Caco-2 (cell line): ENCODE measurements at regions not wholly inside any gene's neighbourhood (a gene's known extent, or its start where the extent isn't known, plus 50 kb on each side); places are given as distances from the start of the nearest gene placed in this dataset.

Experiments
- BruUV-seq: library from RNA; stranded (reverse); fragments of 400-500 nt; replicated peaks from 2 replicates; lab custom pipeline; 2021; lab: Mats Ljungman, UMichigan
- CTCF ChIA-PET: fragments of 300-600 bp; sonication (Branson Sonifier 250); formaldehyde crosslinking; loops from one replicate; lab custom pipeline; 2022; ENCODE audit warnings: antibody characterized with exemption; lab: Charles Lee
- POLR2A ChIA-PET: fragments of 300-600 bp; sonication (Branson Sonifier 250); formaldehyde crosslinking; loops from one replicate; lab custom pipeline; 2022; ENCODE audit warnings: antibody characterized with exemption; lab: Charles Lee
- DNase-seq, 2 experiments: peaks; one replicate each; pipeline versions ENCODE4 v3.0.0 to v3.0.0-alpha.2; 2020 to 2022
- H3K27me3 ChIP-seq: replicated peaks from 2 replicates; pipeline ENCODE4 v1.6.0; 2011; ENCODE audit warnings: low read length; ENCODE audit not compliant: control insufficient read depth, insufficient read depth
- H3K36me3 ChIP-seq: 2 replicates; pipeline ENCODE4 v1.5.1; 2011; ENCODE audit warnings: low read length; ENCODE audit not compliant: control insufficient read depth, insufficient read depth
- H3K4me1 ChIP-seq: fragments of 250-450 bp; sonication (Bioruptor Pico); 2 replicates; pipeline ENCODE4 v1.5.1; 2020; ENCODE audit warnings: mild to moderate bottlenecking
- H3K4me3 ChIP-seq: 2 replicates; pipeline ENCODE4 v1.5.1; 2011; ENCODE audit warnings: low read depth, mild to moderate bottlenecking, control low read depth, low read length
- H3K9me3 ChIP-seq: fragments of 250-450 bp; sonication (Bioruptor Pico); 2 replicates; pipeline ENCODE4 v1.5.1; 2020; ENCODE audit warnings: mild to moderate bottlenecking, moderate library complexity
- H3K27ac Mint-ChIP-seq: one replicate; pipeline ENCODE4 v1.8.0; 2022; ENCODE audit warnings: mixed read lengths; ENCODE audit not compliant: unreplicated experiment
- H3K27me3 Mint-ChIP-seq: one replicate; pipeline ENCODE4 v1.8.0; 2022; ENCODE audit warnings: mixed read lengths; ENCODE audit not compliant: insufficient read depth, unreplicated experiment
- H3K36me3 Mint-ChIP-seq: one replicate; pipeline ENCODE4 v1.8.0; 2022; ENCODE audit warnings: mild to moderate bottlenecking, mixed read lengths; ENCODE audit not compliant: insufficient read depth, unreplicated experiment
- H3K4me1 Mint-ChIP-seq: one replicate; pipeline ENCODE4 v1.8.0; 2022; ENCODE audit warnings: low read depth, mixed read lengths; ENCODE audit not compliant: unreplicated experiment
- H3K4me3 Mint-ChIP-seq: one replicate; pipeline ENCODE4 v1.8.0; 2022; ENCODE audit warnings: mild to moderate bottlenecking, moderate library complexity, mixed read lengths; ENCODE audit not compliant: unreplicated experiment
- H3K9me3 Mint-ChIP-seq: one replicate; pipeline ENCODE4 v1.8.0; 2022; ENCODE audit warnings: mixed read lengths; ENCODE audit not compliant: unreplicated experiment
- CTCF ChIP-seq, 2 experiments: fragments of 200-600 bp in 1 of 2; IDR thresholded peaks; 1 replicate in 1 of 2; 2 replicates in 1 of 2; pipeline versions ENCODE4 v1.5.1 to v1.8.0; 2011 to 2022; ENCODE audit warnings: antibody characterized with exemption in 1 of 2, control low read depth in 1 of 2, inconsistent platforms in 1 of 2, low read depth in 1 of 2, low read length in 1 of 2, mild to moderate bottlenecking in 1 of 2, moderate library complexity in 1 of 2; ENCODE audit not compliant: insufficient read depth in 1 of 2, severe bottlenecking in 1 of 2, unreplicated experiment in 1 of 2
- intact Hi-C: fragments of 100-400 bp; cut with micrococcal nuclease; formaldehyde crosslinking; loops from one replicate; pipeline ENCODE4 v1.10.0; 2022; ENCODE audit not compliant: unreplicated experiment

GRCh38 chr2:126963390-126963789, 64.7 kb downstream of the TEX51 start:
- no TSS peak for BruUV-seq
- no peak overlapping the region for H3K4me3 Mint-ChIP-seq

GRCh38 chr2:126966601-126967000, 67.9 kb downstream of the TEX51 start:
- TF ChIP-seq CTCF (IDR thresholded peaks at IDR 0.05; ENCODE audit: insufficient read depth in 1 of 2, low read depth in 1 of 2, low read length in 1 of 2, severe bottlenecking in 1 of 2, unreplicated experiment in 1 of 2): no peak
- no peak for DNase-seq
- H3K4me1 ChIP-seq: no peaks in the 10 kb centered on the region; the same call in 1 of the 2 replicates
- Mint-ChIP-seq H3K9me3 (peaks cover 7% of the 10 kb centered on the region), H3K4me1 (no peaks in the 10 kb centered on the region), H3K4me3 (no peak overlapping the region), H3K27me3 (peaks cover 10% of the 10 kb centered on the region), H3K27ac (no peak overlapping the region), H3K36me3 (no peaks in the 10 kb centered on the region)
- H3K36me3 ChIP-seq: no peaks in the 10 kb centered on the region
- intact Hi-C loops: no loop called here
- no peak overlapping the region for H3K4me3 ChIP-seq
- no TSS peak for BruUV-seq
- H3K9me3 ChIP-seq: no peaks in the 10 kb centered on the region
- POLR2A ChIA-PET: no interaction called here
- no peaks in the 10 kb centered on the region for H3K27me3 ChIP-seq
- CTCF ChIA-PET: no interaction called here

More at GRCh38 chr2:126963390-126963789, 64.7 kb downstream of the TEX51 start:
- Histone ChIP-seq H3K9me3 (peaks cover 5% of the 10 kb centered on the region; the same call in 1 of the 2 replicates), H3K4me3 (no peak overlapping the region), H3K27me3 (no peaks in the 10 kb centered on the region), H3K4me1 (no peaks in the 10 kb centered on the region), H3K36me3 (no peaks in the 10 kb centered on the region)
- intact Hi-C loops: no loop called here
- Mint-ChIP-seq H3K27ac (no peak overlapping the region), H3K9me3 (peaks cover 21% of the 10 kb centered on the region), H3K4me1 (no peaks in the 10 kb centered on the region), H3K36me3 (no peaks in the 10 kb centered on the region), H3K27me3 (peaks cover 10% of the 10 kb centered on the region)
- ChIA-PET POLR2A (no interaction called here), CTCF (no interaction called here)
- no peak for DNase-seq
- TF ChIP-seq CTCF (IDR thresholded peaks at IDR 0.05; ENCODE audit: insufficient read depth in 1 of 2, low read depth in 1 of 2, low read length in 1 of 2, severe bottlenecking in 1 of 2, unreplicated experiment in 1 of 2): no peak

GRCh38 chr2:126970583-126970982, 71.9 kb downstream of the TEX51 start:
- H3K27me3 ChIP-seq: no peaks in the 10 kb centered on the region
- H3K9me3 ChIP-seq: no peaks in the 10 kb centered on the region
- DNase-seq: no peak
- H3K36me3 ChIP-seq: no peaks in the 10 kb centered on the region
- Mint-ChIP-seq H3K36me3 (no peaks in the 10 kb centered on the region), H3K27ac (no peak overlapping the region), H3K27me3 (peaks cover 7% of the 10 kb centered on the region), H3K4me3 (no peak overlapping the region), H3K9me3 (no peaks in the 10 kb centered on the region), H3K4me1 (peaks cover 11% of the 10 kb centered on the region)
- ChIA-PET CTCF (interaction anchor here (0.6 to 3.1 kb wide), 5 partner anchors 9 to 106 kb away, joined by 3 to 17 read pairs (median 3); no protein-coding TSS in a partner anchor), POLR2A (no interaction called here)
- no peak overlapping the region for H3K4me3 ChIP-seq
- TF ChIP-seq CTCF (IDR thresholded peaks at IDR 0.05; ENCODE audit: insufficient read depth in 1 of 2, low read depth in 1 of 2, low read length in 1 of 2, severe bottlenecking in 1 of 2, unreplicated experiment in 1 of 2): no peak
- intact Hi-C loops: loop anchor here (5.0 to 10.0 kb wide), 3 partner anchors 106 to 1223 kb away; no protein-coding TSS in a partner anchor
- H3K4me1 ChIP-seq: peaks cover 3% of the 10 kb centered on the region; the same call in 1 of the 2 replicates
- no TSS peak for BruUV-seq
